NCI-H2227 (cell line): ENCODE measurements at regions not wholly inside any gene's neighbourhood (a gene's known extent, or its start where the extent isn't known, plus 50 kb on each side); places are given as distances from the start of the nearest gene placed in this dataset.

Source experiments
- DNase-seq: peaks from one replicate; lab custom pipeline; 2025; ENCODE audit not compliant: unreplicated experiment; lab: John Stamatoyannopoulos, UW

- DNase-seq = no peak
These were observed 104.2 kb upstream of the MYCN start for GRCh38 chr2:15835991-15836688.

- no peak for DNase-seq
These were observed 103.4 kb upstream of the MYCN start for GRCh38 chr2:15836689-15837610.

GRCh38 chr2:15838481-15839090, 101.8 kb upstream of the MYCN start:
- DNase-seq = no peak

GRCh38 chr2:15839426-15840124, 100.8 kb upstream of the MYCN start:
- no peak for DNase-seq

GRCh38 chr2:15840148-15840547, 100.2 kb upstream of the MYCN start:
- no peak for DNase-seq

- DNase-seq = no peak
These were observed 99.4 kb upstream of the MYCN start for GRCh38 chr2:15840969-15841368.

- DNase-seq = no peak
These were observed 98.4 kb upstream of the MYCN start for GRCh38 chr2:15841776-15842560.

- DNase-seq = no peak
These were observed 97.3 kb upstream of the MYCN start for GRCh38 chr2:15842758-15843666.

- peak; percentile 10 for DNase-seq
These were observed 96.0 kb upstream of the MYCN start for GRCh38 chr2:15844211-15844801.

- no peak for DNase-seq
These were observed 95.1 kb upstream of the MYCN start for GRCh38 chr2:15845294-15845693.

- no peak for DNase-seq
These were observed 94.5 kb upstream of the MYCN start for GRCh38 chr2:15845737-15846405.

- DNase-seq = no peak
These were observed 93.7 kb upstream of the MYCN start for GRCh38 chr2:15846626-15847025.

GRCh38 chr2:15850534-15850933, 89.8 kb upstream of the MYCN start:
- no peak for DNase-seq

- DNase-seq = no peak
These were observed 89.2 kb upstream of the MYCN start for GRCh38 chr2:15851076-15851693.

GRCh38 chr2:15852811-15853210, 87.5 kb upstream of the MYCN start:
- no peak for DNase-seq

GRCh38 chr2:15853903-15854302, 86.4 kb upstream of the MYCN start:
- no peak for DNase-seq

GRCh38 chr2:15855766-15856260, 84.5 kb upstream of the MYCN start:
- no peak for DNase-seq

GRCh38 chr2:15856318-15856717, 84.0 kb upstream of the MYCN start:
- DNase-seq = no peak
